22Rv1 (cell line): ENCODE measurements at regions not wholly inside any gene's neighbourhood (a gene's known extent, or its start where the extent isn't known, plus 50 kb on each side); places are given as distances from the start of the nearest gene placed in this dataset.

Source experiments
- H3K27ac ChIP-seq: fragments of 450-650 bp; 2 replicates; pipeline ENCODE4 v1.5.1; 2017
- ZFX ChIP-seq: fragments of 450-650 bp; IDR thresholded peaks from 2 replicates; pipeline ENCODE4 v1.6.1; 2017; ENCODE audit warnings: antibody characterized with exemption, borderline replicate concordance
- TF ChIP-seq, protein P1 (sequence below): fragments of 450-650 bp; IDR thresholded peaks from 2 replicates; pipeline ENCODE4 v1.5.1; 2017; ENCODE audit warnings: mild to moderate bottlenecking

- TF ChIP-seq, protein P1, sequence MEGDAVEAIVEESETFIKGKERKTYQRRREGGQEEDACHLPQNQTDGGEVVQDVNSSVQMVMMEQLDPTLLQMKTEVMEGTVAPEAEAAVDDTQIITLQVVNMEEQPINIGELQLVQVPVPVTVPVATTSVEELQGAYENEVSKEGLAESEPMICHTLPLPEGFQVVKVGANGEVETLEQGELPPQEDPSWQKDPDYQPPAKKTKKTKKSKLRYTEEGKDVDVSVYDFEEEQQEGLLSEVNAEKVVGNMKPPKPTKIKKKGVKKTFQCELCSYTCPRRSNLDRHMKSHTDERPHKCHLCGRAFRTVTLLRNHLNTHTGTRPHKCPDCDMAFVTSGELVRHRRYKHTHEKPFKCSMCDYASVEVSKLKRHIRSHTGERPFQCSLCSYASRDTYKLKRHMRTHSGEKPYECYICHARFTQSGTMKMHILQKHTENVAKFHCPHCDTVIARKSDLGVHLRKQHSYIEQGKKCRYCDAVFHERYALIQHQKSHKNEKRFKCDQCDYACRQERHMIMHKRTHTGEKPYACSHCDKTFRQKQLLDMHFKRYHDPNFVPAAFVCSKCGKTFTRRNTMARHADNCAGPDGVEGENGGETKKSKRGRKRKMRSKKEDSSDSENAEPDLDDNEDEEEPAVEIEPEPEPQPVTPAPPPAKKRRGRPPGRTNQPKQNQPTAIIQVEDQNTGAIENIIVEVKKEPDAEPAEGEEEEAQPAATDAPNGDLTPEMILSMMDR: no peak
- no peak for TF ChIP-seq ZFX
- H3K27ac ChIP-seq: no peak overlapping the region
Observed at GRCh38 chr10:130778166-130778545, 533.4 kb downstream of the TCERG1L start.

DNA sequence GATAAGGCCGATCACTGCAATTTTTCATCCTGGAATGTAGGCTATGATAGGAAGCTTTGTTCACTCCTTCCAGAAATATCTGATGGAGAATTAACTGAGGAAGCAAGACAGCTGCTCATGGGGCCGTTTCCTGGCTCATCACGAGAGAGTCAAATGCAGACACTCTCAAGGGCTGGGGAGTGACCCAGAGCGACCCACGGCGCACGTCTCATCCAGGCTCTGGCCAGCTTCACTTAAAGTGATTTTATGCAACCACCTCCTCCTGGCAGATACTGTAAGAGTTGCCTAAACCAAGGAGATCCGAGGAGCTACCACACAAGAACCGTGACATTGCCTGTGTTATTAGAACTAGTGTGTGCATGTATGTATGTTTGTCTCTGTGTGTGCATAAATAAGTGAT lies 530.8 kb downstream of the TCERG1L start:
- TF ChIP-seq, protein P1: no peak
- no peak for TF ChIP-seq ZFX
- no peak overlapping the region for H3K27ac ChIP-seq

DNA sequence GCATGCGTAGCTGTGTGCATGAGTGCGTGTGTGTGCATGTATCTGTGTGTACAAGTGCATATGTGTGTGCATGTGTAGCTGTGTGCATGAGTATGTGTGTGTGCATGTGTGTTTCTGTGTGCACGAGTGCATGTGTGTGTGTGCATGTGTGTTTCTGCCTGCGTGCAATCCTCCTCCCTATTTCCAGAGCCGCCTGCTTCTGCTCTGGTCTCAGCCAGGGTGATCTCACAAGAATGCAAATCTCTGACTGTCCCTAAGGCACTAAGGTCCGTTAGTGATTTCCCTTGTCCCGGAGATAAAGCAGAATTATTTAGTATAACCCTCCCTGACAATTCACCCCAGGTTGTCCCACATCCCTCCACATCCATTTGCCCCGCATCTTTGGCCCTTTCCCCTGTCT lies 530.3 kb downstream of the TCERG1L start:
- H3K27ac ChIP-seq: no peak overlapping the region
- TF ChIP-seq, protein P1: no peak
- no peak for TF ChIP-seq ZFX

- no peak overlapping the region for H3K27ac ChIP-seq
Observed at GRCh38 chr10:130781623-130782022, 529.9 kb downstream of the TCERG1L start.

GRCh38 chr10:130782467-130782866 lies 529.1 kb downstream of the TCERG1L start:
- TF ChIP-seq, protein P1: no peak
- no peak for TF ChIP-seq ZFX
- H3K27ac ChIP-seq: no peak overlapping the region

More at GRCh38 chr10:130781623-130782022, 529.9 kb downstream of the TCERG1L start:
- TF ChIP-seq, protein P1: no peak
- no peak for TF ChIP-seq ZFX

DNA sequence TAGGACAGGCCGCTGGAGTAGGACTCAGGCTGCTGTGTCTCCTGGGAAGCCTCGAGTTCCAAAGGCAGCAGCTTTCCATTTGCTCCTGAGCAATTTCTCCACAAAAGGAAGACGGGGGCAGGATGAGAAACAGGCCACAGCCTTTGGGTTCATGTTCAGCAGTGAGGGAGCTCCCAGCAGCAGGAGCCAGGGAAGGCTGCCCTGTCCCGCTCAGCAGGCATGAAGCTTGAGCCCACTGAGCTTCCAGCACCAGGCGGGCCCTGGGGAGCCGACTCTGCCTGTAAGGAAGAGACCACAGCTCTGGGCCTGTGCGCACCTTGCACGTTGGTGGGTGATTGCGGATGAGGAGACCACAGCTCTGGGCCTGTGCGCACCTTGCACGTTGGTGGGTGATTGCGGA lies 527.2 kb downstream of the TCERG1L start:
- no peak overlapping the region for H3K27ac ChIP-seq
- TF ChIP-seq, protein P1: no peak
- no peak for TF ChIP-seq ZFX

GRCh38 chr10:130786365-130786966 lies 525.1 kb downstream of the TCERG1L start:
- H3K27ac ChIP-seq: no peak overlapping the region
- TF ChIP-seq ZFX: no peak
- TF ChIP-seq, protein P1: no peak
